Natural killer cell (primary cell): ENCODE measurements at regions not wholly inside any gene's neighbourhood (a gene's known extent, or its start where the extent isn't known, plus 50 kb on each side); places are given as distances from the start of the nearest gene placed in this dataset.

ENCODE experiments used
- ATAC-seq, 3 donors: fragments of 150-1000 bp in 2 of 3; fragments of 200-7000 bp in 1 of 3; cut with Tn5 transposase; 1 replicate in 1 of 3; 2 replicates in 2 of 3; pipeline ENCODE4 v1.10.0; 2021; ENCODE audit warnings: mild to moderate bottlenecking in 2 of 3, moderate library complexity in 2 of 3
- DNase-seq, 2 donors: peaks; one replicate each; pipeline versions ENCODE4 v3.0.0 to v3.0.0-alpha.2; 2013 to 2021; ENCODE audit warnings: mixed read lengths in 1 of 2
- H3K27ac ChIP-seq: one replicate; pipeline ENCODE4 v1.5.1; 2013; ENCODE audit warnings: mild to moderate bottlenecking, low read length
- H3K27me3 ChIP-seq: one replicate; pipeline ENCODE4 v1.6.1; 2013; ENCODE audit warnings: low read length; ENCODE audit not compliant: control insufficient read depth, insufficient read depth
- H3K36me3 ChIP-seq: one replicate; pipeline ENCODE4 v1.6.1; 2013; ENCODE audit warnings: low read length; ENCODE audit not compliant: control insufficient read depth, insufficient read depth
- H3K4me1 ChIP-seq: one replicate; pipeline ENCODE4 v1.6.1; 2013; ENCODE audit warnings: low read length; ENCODE audit not compliant: control insufficient read depth, insufficient read depth
- H3K4me3 ChIP-seq: one replicate; pipeline ENCODE4 v1.5.1; 2013; ENCODE audit warnings: low read length
- H3K9me3 ChIP-seq: one replicate; pipeline ENCODE4 v1.6.1; 2013; ENCODE audit warnings: low read length; ENCODE audit not compliant: control insufficient read depth, insufficient read depth
- H3K27ac Mint-ChIP-seq, 2 donors: one replicate each; pipeline ENCODE4 v1.8.0; 2022; ENCODE audit warnings: mild to moderate bottlenecking in 2 of 2, mixed read lengths in 2 of 2, moderate library complexity in 1 of 2
- H3K27me3 Mint-ChIP-seq, 2 donors: one replicate each; pipeline ENCODE4 v1.8.0; 2022; ENCODE audit warnings: low read depth in 2 of 2, mixed read lengths in 2 of 2
- H3K36me3 Mint-ChIP-seq: one replicate; pipeline ENCODE4 v1.8.0; 2022; ENCODE audit warnings: mixed read lengths
- H3K4me1 Mint-ChIP-seq, 2 donors: one replicate each; pipeline ENCODE4 v1.8.0; 2022; ENCODE audit warnings: mixed read lengths in 2 of 2
- H3K4me3 Mint-ChIP-seq: one replicate; pipeline ENCODE4 v1.8.0; 2022; ENCODE audit warnings: mild to moderate bottlenecking, moderate library complexity, mixed read lengths
- H3K9me3 Mint-ChIP-seq, 2 donors: one replicate each; pipeline ENCODE4 v1.8.0; 2022; ENCODE audit warnings: mixed read lengths in 2 of 2
- WGBS: methylation state at CpG from one replicate; pipeline ENCODE4 v1.1.7; 2013; ENCODE audit warnings: missing lambda C conversion rate; ENCODE audit not compliant: insufficient coverage; 5-methylcytosine and 5-hydroxymethylcytosine counted together
- intact Hi-C: fragments of 100-400 bp; cut with micrococcal nuclease; formaldehyde crosslinking; loops from one replicate; pipeline ENCODE4 v1.14.2; 2022
- TF ChIP-seq, protein P1 (sequence below): fragments of 200-600 bp; IDR thresholded peaks from one replicate; pipeline ENCODE4 v1.8.0; 2022; ENCODE audit warnings: antibody characterized with exemption

DNA sequence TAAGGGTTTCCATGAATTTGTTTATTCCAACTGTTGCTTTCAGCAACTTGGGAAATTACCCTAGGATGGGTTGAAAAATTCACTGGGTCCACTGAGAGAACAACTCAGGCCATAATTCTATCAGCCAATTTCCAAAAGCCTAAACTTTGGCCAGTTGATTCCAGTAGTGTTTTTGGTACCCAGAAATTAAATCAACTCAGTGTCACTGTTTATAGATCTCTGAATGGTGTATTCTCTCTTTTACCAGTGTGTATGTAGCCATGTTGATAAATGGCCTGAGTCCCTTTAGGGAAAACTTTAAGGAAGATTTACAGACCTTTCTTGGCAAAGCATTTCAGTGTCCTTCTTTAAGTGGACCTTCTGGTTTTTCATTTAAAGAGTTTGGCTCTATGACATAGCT lies 636.4 kb downstream of the OTOL1 start:
- Mint-ChIP-seq H3K4me1 (no peaks in the 10 kb centered on the region), H3K27ac (no peak overlapping the region), H3K4me3 (no peak overlapping the region), H3K9me3 (peaks cover 2% of the 10 kb centered on the region in 2 donors), H3K36me3 (no peaks in the 10 kb centered on the region), H3K27me3 (no peaks in the 10 kb centered on the region)
- Histone ChIP-seq H3K9me3 (no peaks in the 10 kb centered on the region), H3K4me1 (no peaks in the 10 kb centered on the region), H3K36me3 (no peaks in the 10 kb centered on the region), H3K27ac (no peak overlapping the region), H3K27me3 (no peaks in the 10 kb centered on the region), H3K4me3 (no peak overlapping the region)
- ATAC-seq (no peak), DNase-seq (no peak)
- TF ChIP-seq, protein P1, sequence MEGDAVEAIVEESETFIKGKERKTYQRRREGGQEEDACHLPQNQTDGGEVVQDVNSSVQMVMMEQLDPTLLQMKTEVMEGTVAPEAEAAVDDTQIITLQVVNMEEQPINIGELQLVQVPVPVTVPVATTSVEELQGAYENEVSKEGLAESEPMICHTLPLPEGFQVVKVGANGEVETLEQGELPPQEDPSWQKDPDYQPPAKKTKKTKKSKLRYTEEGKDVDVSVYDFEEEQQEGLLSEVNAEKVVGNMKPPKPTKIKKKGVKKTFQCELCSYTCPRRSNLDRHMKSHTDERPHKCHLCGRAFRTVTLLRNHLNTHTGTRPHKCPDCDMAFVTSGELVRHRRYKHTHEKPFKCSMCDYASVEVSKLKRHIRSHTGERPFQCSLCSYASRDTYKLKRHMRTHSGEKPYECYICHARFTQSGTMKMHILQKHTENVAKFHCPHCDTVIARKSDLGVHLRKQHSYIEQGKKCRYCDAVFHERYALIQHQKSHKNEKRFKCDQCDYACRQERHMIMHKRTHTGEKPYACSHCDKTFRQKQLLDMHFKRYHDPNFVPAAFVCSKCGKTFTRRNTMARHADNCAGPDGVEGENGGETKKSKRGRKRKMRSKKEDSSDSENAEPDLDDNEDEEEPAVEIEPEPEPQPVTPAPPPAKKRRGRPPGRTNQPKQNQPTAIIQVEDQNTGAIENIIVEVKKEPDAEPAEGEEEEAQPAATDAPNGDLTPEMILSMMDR: no peak
- intact Hi-C loops: no loop called here

DNA sequence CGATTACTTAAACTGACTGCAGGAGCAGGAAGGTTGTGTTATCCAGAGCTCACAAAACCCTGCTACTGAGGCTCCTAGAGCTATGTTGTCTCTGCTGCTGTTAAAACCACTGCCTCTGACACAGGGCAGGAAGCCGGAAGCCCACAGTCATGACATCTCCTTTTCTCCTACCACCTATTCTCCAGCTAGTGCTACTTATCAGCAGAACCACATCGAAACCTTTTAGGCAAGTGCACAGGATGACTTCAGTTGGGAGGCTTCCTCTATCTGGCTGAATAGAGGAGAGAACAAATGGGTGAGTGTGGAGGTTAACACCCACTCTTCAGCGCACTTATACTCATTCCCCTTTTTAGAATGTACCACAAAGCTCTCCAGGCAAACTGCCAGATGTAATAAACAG lies 638.0 kb downstream of the OTOL1 start:
- H3K27ac Mint-ChIP-seq: peak overlapping the region in 1 of 2 donors; percentile 11
- Histone ChIP-seq H3K27me3 (no peaks in the 10 kb centered on the region), H3K9me3 (no peaks in the 10 kb centered on the region), H3K27ac (no peak overlapping the region), H3K4me3 (no peak overlapping the region), H3K4me1 (no peaks in the 10 kb centered on the region), H3K36me3 (no peaks in the 10 kb centered on the region)
- H3K9me3 Mint-ChIP-seq: peaks cover 4 to 6% of the 10 kb centered on the region in 2 donors
- no peak overlapping the region for H3K4me3 Mint-ChIP-seq
- intact Hi-C loops: no loop called here
- peak in 1 of 2 donors; percentile 19 for DNase-seq
- H3K36me3 Mint-ChIP-seq: no peaks in the 10 kb centered on the region
- no peaks in the 10 kb centered on the region for H3K27me3 Mint-ChIP-seq
- ATAC-seq: peak in 2 of 3 donors; percentile 14 to 57
- H3K4me1 Mint-ChIP-seq: no peaks in the 10 kb centered on the region
- 53% methylated on average over 2 of the region's 4 CpGs for WGBS
- TF ChIP-seq, protein P1: no peak

DNA sequence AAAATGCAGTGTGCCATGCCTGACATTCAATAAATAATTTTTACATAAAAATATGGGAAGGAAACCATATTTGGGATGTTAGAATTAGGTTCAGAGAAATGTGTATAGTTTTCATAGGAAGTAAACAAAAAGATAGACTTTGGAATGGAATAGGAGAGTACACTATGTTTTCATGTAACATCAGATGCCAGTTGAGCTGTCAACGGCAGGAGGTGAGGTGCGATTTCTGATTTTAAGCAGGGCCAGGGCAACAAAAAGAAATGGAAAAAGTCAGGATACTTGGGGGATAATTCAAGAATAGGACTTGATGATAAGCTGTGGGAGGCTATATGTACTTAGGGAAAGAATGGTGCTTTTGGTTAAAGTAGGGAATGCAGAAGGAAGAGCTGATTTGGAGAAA lies 639.5 kb downstream of the OTOL1 start:
- no peaks in the 10 kb centered on the region for H3K27me3 Mint-ChIP-seq
- Histone ChIP-seq H3K27ac (no peak overlapping the region), H3K4me3 (no peak overlapping the region), H3K36me3 (no peaks in the 10 kb centered on the region), H3K4me1 (no peaks in the 10 kb centered on the region), H3K27me3 (no peaks in the 10 kb centered on the region), H3K9me3 (no peaks in the 10 kb centered on the region)
- no peaks in the 10 kb centered on the region for H3K36me3 Mint-ChIP-seq
- intact Hi-C loops: no loop called here
- ATAC-seq (no peak), DNase-seq (no peak)
- no peak overlapping the region for H3K4me3 Mint-ChIP-seq
- H3K27ac Mint-ChIP-seq: no peak overlapping the region
- TF ChIP-seq, protein P1: no peak
- WGBS: 95% methylated on average over 2 of the region's 2 CpGs
- H3K9me3 Mint-ChIP-seq: peaks cover 4 to 6% of the 10 kb centered on the region in 2 donors
- no peaks in the 10 kb centered on the region for H3K4me1 Mint-ChIP-seq

DNA sequence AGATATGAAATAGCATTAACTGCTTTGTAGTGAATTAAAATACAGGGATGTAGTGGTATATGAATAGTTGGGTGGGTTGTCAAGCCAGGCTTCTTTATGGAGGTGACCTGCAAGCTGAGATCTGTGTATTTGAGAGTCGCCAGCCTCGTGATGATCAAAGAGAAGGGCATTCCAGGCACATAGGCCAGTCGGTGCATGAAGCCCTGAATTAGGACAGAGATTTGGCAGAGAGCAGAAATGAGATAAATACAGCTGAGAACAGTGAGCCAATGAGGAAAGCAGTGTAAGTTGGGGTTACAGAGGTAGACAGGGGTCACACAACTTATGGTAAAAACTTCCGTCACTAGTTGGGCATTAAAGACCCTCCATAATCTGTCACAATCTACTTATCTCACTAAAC lies 641.9 kb downstream of the OTOL1 start:
- no peak for ATAC-seq
- H3K36me3 Mint-ChIP-seq: no peaks in the 10 kb centered on the region
- peaks cover 4 to 6% of the 10 kb centered on the region in 2 donors for H3K9me3 Mint-ChIP-seq
- Histone ChIP-seq H3K27ac (no peak overlapping the region), H3K36me3 (no peaks in the 10 kb centered on the region), H3K9me3 (no peaks in the 10 kb centered on the region), H3K4me3 (no peak overlapping the region), H3K27me3 (no peaks in the 10 kb centered on the region), H3K4me1 (no peaks in the 10 kb centered on the region)
- no peaks in the 10 kb centered on the region for H3K27me3 Mint-ChIP-seq
- TF ChIP-seq, protein P1: no peak
- DNase-seq: no peak
- 92% methylated on average over 4 of the region's 4 CpGs for WGBS
- no peak overlapping the region for H3K27ac Mint-ChIP-seq
- no peaks in the 10 kb centered on the region for H3K4me1 Mint-ChIP-seq
- intact Hi-C loops: no loop called here
- no peak overlapping the region for H3K4me3 Mint-ChIP-seq
